SK-N-SH (cell line): ENCODE measurements at regions not wholly inside any gene's neighbourhood (a gene's known extent, or its start where the extent isn't known, plus 50 kb on each side); places are given as distances from the start of the nearest gene placed in this dataset.

ENCODE experiments used
- CTCF ChIA-PET: fragments of 300-600, 350-600 bp; formaldehyde crosslinking; extraction: SDS; loops from one replicate; lab custom pipeline; 2021; lab: Yijun Ruan, JAX
- POLR2A ChIA-PET: fragments of 350-600 bp; sonication (Branson Sonifier 250); formaldehyde crosslinking; extraction: SDS; loops from one replicate; lab custom pipeline; 2020; ENCODE audit warnings: antibody characterized with exemption, inconsistent platforms; lab: Yijun Ruan, JAX
- DNase-seq: peaks from one replicate; pipeline ENCODE4 v3.0.0; 2012
- H2AFZ ChIP-seq: fragments of 200-600 bp; sonication (generic); 2 replicates; pipeline ENCODE4 v1.8.1; 2016; ENCODE audit warnings: antibody characterized with exemption, mild to moderate bottlenecking, low read depth
- H3F3A ChIP-seq: fragments of 200-600 bp; sonication (generic); replicated peaks from 2 replicates; pipeline ENCODE3; 2016; ENCODE audit warnings: antibody characterized with exemption, mild to moderate bottlenecking; ENCODE audit not compliant: insufficient read depth
- H3K27ac ChIP-seq, 2 experiments: fragments of 200-500 bp in 1 of 2; fragments of 200-600 bp in 1 of 2; sonication (Bioruptor generic) in 1 of 2; sonication (generic), shearing (Covaris generic) in 1 of 2; 2 replicates each; pipeline versions ENCODE4 v1.5.1 to v1.6.1; 2014 to 2016; ENCODE audit warnings: low read depth in 2 of 2, inconsistent platforms in 1 of 2, low read length in 1 of 2, mild to moderate bottlenecking in 1 of 2, mixed read lengths in 1 of 2
- H3K27me3 ChIP-seq: fragments of 200-600 bp; sonication (generic), shearing (Covaris generic); 2 replicates; pipeline ENCODE4 v1.6.1; 2016; ENCODE audit warnings: mixed run types; ENCODE audit not compliant: insufficient read depth
- H3K36me3 ChIP-seq, 2 experiments: fragments of 200-500 bp in 1 of 2; fragments of 200-600 bp in 1 of 2; sonication (Bioruptor generic) in 1 of 2; sonication (generic) in 1 of 2; replicated peaks in 1 of 2; 2 replicates each; pipeline versions ENCODE3 to v1.5.1; 2014 to 2016; ENCODE audit warnings: low read length in 1 of 2, mild to moderate bottlenecking in 1 of 2; ENCODE audit not compliant: insufficient read depth in 2 of 2, control insufficient read depth in 1 of 2
- H3K4me1 ChIP-seq, 2 experiments: fragments of 200-500 bp in 1 of 2; fragments of 200-600 bp in 1 of 2; sonication (Bioruptor generic) in 1 of 2; sonication (generic), shearing (Covaris generic) in 1 of 2; 2 replicates each; pipeline versions ENCODE4 v1.5.1 to v1.6.1; 2014 to 2016; ENCODE audit warnings: low read depth in 1 of 2, low read length in 1 of 2, mixed run types in 1 of 2; ENCODE audit not compliant: insufficient read depth in 2 of 2, control insufficient read depth in 1 of 2
- H3K4me2 ChIP-seq: fragments of 200-600 bp; sonication (generic), shearing (Covaris generic); 2 replicates; pipeline ENCODE4 v1.6.1; 2017; ENCODE audit warnings: mixed run types
- H3K4me3 ChIP-seq, 2 experiments: fragments of 200-500 bp in 1 of 2; fragments of 200-600 bp in 1 of 2; sonication (Bioruptor generic) in 1 of 2; sonication (generic), shearing (Covaris generic) in 1 of 2; 2 replicates each; pipeline versions ENCODE4 v1.5.1 to v1.8.1; 2014 to 2016; ENCODE audit warnings: low read depth in 2 of 2, inconsistent platforms in 1 of 2, low read length in 1 of 2, mild to moderate bottlenecking in 1 of 2, mixed read lengths in 1 of 2, moderate library complexity in 1 of 2
- H3K79me2 ChIP-seq: fragments of 200-600 bp; sonication (generic); 2 replicates; pipeline ENCODE4 v1.8.1; 2017; ENCODE audit warnings: mild to moderate bottlenecking; ENCODE audit not compliant: insufficient read depth
- H3K9ac ChIP-seq: fragments of 200-600 bp; sonication (generic); 2 replicates; pipeline ENCODE4 v1.6.1; 2017; ENCODE audit warnings: mixed run types
- H3K9me2 ChIP-seq: fragments of 200-600 bp; sonication (generic); 2 replicates; pipeline ENCODE4 v1.6.1; 2017; ENCODE audit warnings: mixed run types
- H3K9me3 ChIP-seq: fragments of 200-600 bp; sonication (generic); 2 replicates; pipeline ENCODE4 v1.6.1; 2017; ENCODE audit warnings: mixed run types, mild to moderate bottlenecking, moderate library complexity
- H4K20me1 ChIP-seq: fragments of 200-600 bp; sonication (generic); 2 replicates; pipeline ENCODE4 v1.6.1; 2017; ENCODE audit warnings: mild to moderate bottlenecking, mixed run types; ENCODE audit not compliant: insufficient read depth
- CHD2 ChIP-seq: fragments of 150-350 bp; IDR thresholded peaks from 2 replicates; pipeline ENCODE4 v1.6.1; 2018; ENCODE audit warnings: low read length; ENCODE audit not compliant: partially characterized antibody
- CTCF ChIP-seq: fragments of 200-600 bp; sonication (generic); IDR thresholded peaks from 2 replicates; pipeline ENCODE4 v1.6.1; 2017; ENCODE audit warnings: antibody characterized with exemption, mild to moderate bottlenecking, moderate library complexity
- EP300 ChIP-seq, 2 experiments: IDR thresholded peaks; 2 replicates each; pipeline versions ENCODE4 v1.4.0 to v1.6.1; 2012; ENCODE audit warnings: borderline replicate concordance in 1 of 2, low read depth in 1 of 2, low read length in 1 of 2
- EZH2phosphoT487 ChIP-seq: fragments of 200-600 bp; sonication (generic); IDR thresholded peaks from 2 replicates; pipeline ENCODE4 v1.6.1; 2017; ENCODE audit warnings: low read depth, mixed run types, mild to moderate bottlenecking, antibody characterized with exemption, moderate library complexity, borderline replicate concordance
- FOSL2 ChIP-seq: IDR thresholded peaks from 2 replicates; pipeline ENCODE4 v1.4.0; 2012; ENCODE audit warnings: low read depth, mild to moderate bottlenecking, moderate library complexity, borderline replicate concordance
- FOXJ3 ChIP-seq: sonication (generic); formaldehyde crosslinking; IDR thresholded peaks from 2 replicates; pipeline ENCODE4 v1.5.1; 2020; ENCODE audit warnings: mild to moderate bottlenecking, missing genetic modification reagents
- GATA2 ChIP-seq: sonication (generic); formaldehyde crosslinking; IDR thresholded peaks from 2 replicates; pipeline ENCODE4 v1.5.0; 2020; ENCODE audit warnings: mild to moderate bottlenecking, missing genetic modification reagents
- MAX ChIP-seq: IDR thresholded peaks from 2 replicates; pipeline ENCODE4 v1.4.0; 2012; ENCODE audit warnings: low read depth
- MEF2A ChIP-seq: IDR thresholded peaks from 2 replicates; pipeline ENCODE4 v1.4.0; 2012; ENCODE audit warnings: low read depth, borderline replicate concordance
- MXI1 ChIP-seq: IDR thresholded peaks from 2 replicates; pipeline ENCODE4 v1.6.1; 2012; ENCODE audit warnings: mild to moderate bottlenecking, low read depth, low read length, improper control_type of control experiment
- POLR2AphosphoS5 ChIP-seq: IDR thresholded peaks from 2 replicates; pipeline ENCODE4 v1.6.1; 2012; ENCODE audit warnings: low read depth, low read length
- RAD21 ChIP-seq: IDR thresholded peaks from 2 replicates; pipeline ENCODE4 v1.6.1; 2012; ENCODE audit warnings: mild to moderate bottlenecking, low read length
- RCOR1 ChIP-seq: fragments of 150-350 bp; IDR thresholded peaks from 2 replicates; pipeline ENCODE4 v1.6.1; 2017; ENCODE audit warnings: antibody characterized with exemption, low read length
- REST ChIP-seq: IDR thresholded peaks from 2 replicates; pipeline ENCODE4 v1.6.1; 2012; ENCODE audit warnings: mild to moderate bottlenecking, low read depth, low read length, moderate library complexity
- RFX5 ChIP-seq: IDR thresholded peaks from 2 replicates; pipeline ENCODE4 v1.6.1; 2012; ENCODE audit warnings: mild to moderate bottlenecking, improper control_type of control experiment, low read length
- RXRA ChIP-seq: IDR thresholded peaks from 2 replicates; pipeline ENCODE4 v1.4.0; 2012; ENCODE audit warnings: low read depth, mild to moderate bottlenecking, borderline replicate concordance
- USF1 ChIP-seq: IDR thresholded peaks from 2 replicates; pipeline ENCODE4 v1.4.0; 2012; ENCODE audit warnings: low read depth, borderline replicate concordance
- USF2 ChIP-seq: fragments of 150-350 bp; IDR thresholded peaks from 2 replicates; pipeline ENCODE4 v1.6.1; 2017; ENCODE audit warnings: antibody characterized with exemption, low read length, low read depth, borderline replicate concordance
- ZBTB33 ChIP-seq: IDR thresholded peaks from 2 replicates; pipeline ENCODE4 v1.4.0; 2012; ENCODE audit warnings: low read depth, borderline replicate concordance
- WGBS: methylation state at CpG from one replicate; pipeline ENCODE4 v1.1.6; 2017; ENCODE audit warnings: low lambda C conversion rate; 5-methylcytosine and 5-hydroxymethylcytosine counted together

- Histone ChIP-seq H3K9me2 (no peaks in the 10 kb centered on the region), H3K36me3 (no peaks in the 10 kb centered on the region), H3K27me3 (no peaks in the 10 kb centered on the region; the same call in 1 of the 2 replicates), H3K79me2 (no peaks in the 10 kb centered on the region), H3K27ac (no peak overlapping the region), H3K9ac (no peak overlapping the region), H2AFZ (no peak overlapping the region), H3K9me3 (no peaks in the 10 kb centered on the region), H3K4me2 (no peak overlapping the region), H3F3A (no peaks in the 10 kb centered on the region), H3K4me3 (no peak overlapping the region), H4K20me1 (no peaks in the 10 kb centered on the region), H3K4me1 (no peaks in the 10 kb centered on the region)
- WGBS, result 15% methylated on average over 6 of the region's 6 CpGs
- no peak for DNase-seq
- POLR2A ChIA-PET, result no interaction called here
- TF ChIP-seq ZBTB33 (no peak), RCOR1 (no peak), MXI1 (no peak), RAD21 (no peak), GATA2 (CRISPR knock-in tag) (no peak), RXRA (no peak), USF2 (no peak), RFX5 (no peak), FOXJ3 (CRISPR knock-in tag) (no peak), CTCF (no peak), REST (no peak), USF1 (no peak), POLR2AphosphoS5 (no peak), EZH2phosphoT487 (no peak), MAX (no peak), FOSL2 (no peak), CHD2 (no peak), EP300 (IDR thresholded peaks at IDR 0.05; ENCODE audit: borderline replicate concordance in 1 of 2, low read depth in 1 of 2, low read length in 1 of 2) (no peak), MEF2A (no peak)
- CTCF ChIA-PET, result no interaction called here
Observed at GRCh38 chr6:148134592-148134991, 208.0 kb upstream of the SASH1 start.
